ENCODE measurements at regions not wholly inside any gene's neighbourhood (a gene's known extent, or its start where the extent isn't known, plus 50 kb on each side); places are given as distances from the start of the nearest gene placed in this dataset.

DNA sequence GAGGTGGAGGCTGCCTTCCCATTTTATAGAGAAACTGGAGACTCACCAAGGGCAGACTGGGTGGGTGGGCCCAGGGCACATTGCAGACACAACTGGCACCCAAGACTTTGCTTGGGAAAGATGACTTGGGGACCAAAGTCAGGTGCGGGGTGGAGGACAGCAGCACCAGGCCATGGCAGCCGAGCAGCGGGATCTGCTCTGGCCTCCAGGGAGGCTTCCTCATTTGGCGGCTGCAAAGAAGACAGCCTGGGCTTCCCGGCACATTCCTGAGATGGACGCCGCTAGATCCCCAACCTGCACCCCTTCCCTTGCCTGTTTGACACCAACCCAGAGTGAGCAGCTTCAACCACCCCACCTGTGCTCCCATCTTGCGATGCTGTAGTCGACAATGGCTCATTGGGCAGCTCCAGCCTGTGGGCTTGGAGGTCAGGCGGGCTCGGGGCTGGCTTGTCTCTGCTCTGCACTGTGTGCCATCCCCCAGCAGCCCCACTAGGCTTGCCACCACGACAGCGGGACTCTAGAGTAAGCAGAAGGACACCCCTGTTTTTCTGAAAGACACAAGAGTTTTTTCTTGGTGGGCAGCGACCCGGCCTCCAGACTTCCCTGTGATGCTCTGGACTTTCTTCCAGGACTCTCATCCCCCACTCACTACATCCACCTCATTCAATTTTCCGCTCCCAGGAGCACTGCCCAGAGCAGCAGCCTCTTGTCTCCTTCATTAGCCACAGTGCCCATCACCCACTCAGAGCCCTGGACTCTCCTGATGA is 184.9 kb upstream of the CST7 start:
- TF ChIP-seq CTCF (IDR thresholded peaks at IDR 0.05) = no peak
- peaks cover 3% of the 10 kb centered on the region for H3K9me3 Mint-ChIP-seq
- H3K27ac Mint-ChIP-seq = no peak overlapping the region
- POLR2A ChIA-PET = interaction anchor here (0.6 to 0.8 kb wide), 2 partner anchors 54 to 676 kb away, joined by 3 to 4 read pairs; no protein-coding TSS in a partner anchor
- CTCF ChIA-PET = no interaction called here
- DNase-seq (no peak), ATAC-seq (no peak)
- H3K4me1 Mint-ChIP-seq (ENCODE audit: low read depth) = no peaks in the 10 kb centered on the region
- H3K36me3 Mint-ChIP-seq (ENCODE audit: low read depth) = no peaks in the 10 kb centered on the region
- peaks cover 6% of the 10 kb centered on the region for H3K27me3 Mint-ChIP-seq
- no peak overlapping the region for H3K4me3 Mint-ChIP-seq
- intact Hi-C loops (cut with micrococcal nuclease) = no loop called here

DNA sequence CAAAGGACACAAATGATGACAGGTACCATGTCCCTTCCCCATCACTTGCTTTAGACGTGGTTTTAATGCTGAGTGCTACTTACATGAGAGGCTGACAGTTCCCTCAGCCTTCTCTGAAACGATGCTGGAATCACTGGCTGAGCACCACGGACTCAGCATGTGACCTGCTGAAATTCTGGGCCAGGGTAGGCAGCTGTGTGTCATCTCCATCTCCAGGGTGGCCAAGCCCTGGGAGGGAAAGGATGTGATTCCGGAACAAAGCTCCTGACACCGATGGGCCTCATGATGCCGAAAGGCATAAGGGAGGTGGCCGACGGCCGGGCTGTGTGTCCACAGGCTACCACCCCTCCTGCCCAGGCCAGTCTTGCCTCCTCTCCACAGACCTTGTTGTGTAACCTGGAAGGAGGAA is 184.3 kb upstream of the CST7 start:
- H3K27ac Mint-ChIP-seq = no peak overlapping the region
- ATAC-seq = no peak
- H3K9me3 Mint-ChIP-seq = peaks cover 3% of the 10 kb centered on the region
- no peak for DNase-seq
- intact Hi-C loops (cut with micrococcal nuclease) = no loop called here
- TF ChIP-seq CTCF (IDR thresholded peaks at IDR 0.05) = no peak
- no peak overlapping the region for H3K4me3 Mint-ChIP-seq
- ChIA-PET CTCF (no interaction called here), POLR2A (interaction anchor here (0.8 kb wide), 1 partner anchor 55 kb away, joined by 4 read pairs; no protein-coding TSS in a partner anchor)
- H3K4me1 Mint-ChIP-seq (ENCODE audit: low read depth) = no peaks in the 10 kb centered on the region
- no peaks in the 10 kb centered on the region for H3K36me3 Mint-ChIP-seq (ENCODE audit: low read depth)
- H3K27me3 Mint-ChIP-seq = peaks cover 6% of the 10 kb centered on the region

GRCh38 chr20:24765316-24766142 is 183.5 kb upstream of the CST7 start:
- TF ChIP-seq CTCF (IDR thresholded peaks at IDR 0.05) = no peak
- Mint-ChIP-seq H3K27me3 (peaks cover 6% of the 10 kb centered on the region), H3K27ac (no peak overlapping the region), H3K4me3 (no peak overlapping the region), H3K9me3 (peaks cover under 1% of the 10 kb centered on the region), H3K36me3 (ENCODE audit: low read depth) (no peaks in the 10 kb centered on the region), H3K4me1 (ENCODE audit: low read depth) (no peaks in the 10 kb centered on the region)
- DNase-seq = no peak
- ChIA-PET POLR2A (interaction anchor here (0.8 kb wide), 1 partner anchor 55 kb away, joined by 4 read pairs; no protein-coding TSS in a partner anchor), CTCF (no interaction called here)
- no peak for ATAC-seq
- intact Hi-C loops (cut with micrococcal nuclease) = no loop called here

DNA sequence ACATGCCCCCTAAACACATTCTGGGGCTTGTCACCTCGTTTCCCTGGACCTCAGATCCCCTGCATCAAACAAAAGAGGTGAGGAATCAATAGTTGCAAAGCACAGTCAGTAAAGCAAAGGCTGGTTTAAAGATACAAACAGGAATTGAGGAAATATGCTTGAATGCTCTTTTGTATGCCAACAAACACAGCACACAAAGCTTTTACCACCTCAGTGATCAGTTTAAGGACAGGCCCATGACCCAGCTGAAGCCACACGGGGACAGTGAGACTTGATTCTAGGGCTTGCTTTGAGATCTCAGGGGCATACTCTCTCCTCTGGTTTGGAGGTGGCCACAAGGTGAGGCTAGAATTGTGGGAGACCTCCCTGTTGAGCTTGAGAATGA is 182.9 kb upstream of the CST7 start:
- DNase-seq = no peak
- CTCF ChIA-PET = no interaction called here
- ATAC-seq = no peak
- no peaks in the 10 kb centered on the region for H3K36me3 Mint-ChIP-seq (ENCODE audit: low read depth)
- TF ChIP-seq CTCF (IDR thresholded peaks at IDR 0.05) = no peak
- no peaks in the 10 kb centered on the region for H3K9me3 Mint-ChIP-seq
- H3K27me3 Mint-ChIP-seq = peaks cover 6% of the 10 kb centered on the region
- intact Hi-C loops (cut with micrococcal nuclease) = no loop called here
- H3K27ac Mint-ChIP-seq = no peak overlapping the region
- POLR2A ChIA-PET = no interaction called here
- no peak overlapping the region for H3K4me3 Mint-ChIP-seq
- no peaks in the 10 kb centered on the region for H3K4me1 Mint-ChIP-seq (ENCODE audit: low read depth)
